ENCODE measurements at regions not wholly inside any gene's neighbourhood (a gene's known extent, or its start where the extent isn't known, plus 50 kb on each side); places are given as distances from the start of the nearest gene placed in this dataset.

DNA sequence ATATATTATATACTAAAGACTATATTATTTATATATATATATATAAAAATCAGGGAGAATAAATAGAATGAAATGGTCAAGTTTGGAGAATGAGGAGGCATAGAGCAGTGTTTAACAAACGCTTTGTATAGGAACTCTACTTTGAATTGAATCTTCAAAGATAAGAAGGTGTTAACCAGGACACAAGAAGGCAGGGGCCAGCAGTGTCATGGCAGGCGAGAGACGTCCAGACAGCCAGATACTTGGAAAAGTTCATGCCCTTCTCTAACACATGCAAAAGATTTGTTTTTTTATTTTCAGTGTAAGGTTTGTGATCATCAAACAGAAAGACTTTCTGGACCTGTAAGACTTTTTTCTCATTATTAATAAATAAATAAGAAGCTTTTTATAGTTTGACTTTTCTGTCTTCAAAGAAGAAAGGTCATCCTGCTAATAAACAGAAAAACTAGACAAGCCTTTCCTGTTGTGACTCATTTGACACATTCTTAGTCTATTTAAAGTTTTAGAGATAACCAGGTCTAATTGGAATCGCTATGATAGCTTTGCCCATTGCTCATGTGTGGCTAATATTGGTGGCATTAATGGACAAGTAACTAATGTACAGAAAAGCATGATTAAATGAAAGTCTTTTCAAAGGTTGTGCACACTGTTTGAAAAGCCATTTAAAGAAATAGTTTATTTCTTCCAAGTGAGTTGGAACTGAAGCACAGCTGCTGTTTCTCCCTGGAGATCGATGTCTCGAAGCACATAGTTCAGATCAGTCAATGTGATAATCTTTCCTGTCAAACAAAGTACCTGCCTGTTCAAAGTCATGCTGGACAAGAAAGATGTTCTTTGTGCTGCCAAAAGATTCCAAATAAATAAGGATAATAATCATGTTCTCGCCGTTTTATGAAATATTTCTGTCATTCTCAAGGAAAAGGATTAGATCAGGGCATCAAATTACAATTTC, 420.4 kb upstream of the OPRM1 start (continued):
- TF ChIP-seq SUZ12 (IDR thresholded peaks at IDR 0.05; ENCODE audit: low read length) (no peak), RFX5 (IDR thresholded peaks at IDR 0.05; ENCODE audit: borderline replicate concordance, low read depth, low read length) (no peak), SIRT6 (IDR thresholded peaks at IDR 0.05; ENCODE audit: low read length) (no peak), TEAD4 (IDR thresholded peaks at IDR 0.05; ENCODE audit: low read depth, low read length) (no peak), TAF1 (IDR thresholded peaks at IDR 0.05; ENCODE audit: low read depth, low read length) (no peak), HDAC6 (IDR thresholded peaks at IDR 0.05; ENCODE audit: low read depth, low read length) (no peak), RNF2 (IDR thresholded peaks at IDR 0.05; ENCODE audit: borderline replicate concordance, low read depth, low read length, missing control alignments, poor library complexity, severe bottlenecking) (no peak), BACH1 (IDR thresholded peaks at IDR 0.05; ENCODE audit: low read length) (no peak)
